Neural crest cell (in vitro differentiated cells): ENCODE measurements at regions not wholly inside any gene's neighbourhood (a gene's known extent, or its start where the extent isn't known, plus 50 kb on each side); places are given as distances from the start of the nearest gene placed in this dataset.

Source experiments
- DNase-seq: peaks from one replicate; pipeline ENCODE4 v3.0.0; 2021; ENCODE audit warnings: low read depth, mixed read lengths, low spot score
- H3K27ac Mint-ChIP-seq: one replicate; pipeline ENCODE4 v1.8.0; 2021; ENCODE audit warnings: mild to moderate bottlenecking, mixed read lengths; ENCODE audit not compliant: unreplicated experiment
- H3K27me3 Mint-ChIP-seq: 2 replicates; pipeline ENCODE4 v1.8.0; 2021; ENCODE audit warnings: low read depth, mild to moderate bottlenecking, mixed read lengths
- H3K36me3 Mint-ChIP-seq: 2 replicates; pipeline ENCODE4 v1.8.0; 2021; ENCODE audit warnings: low read depth, mild to moderate bottlenecking, mixed read lengths
- H3K4me1 Mint-ChIP-seq: 2 replicates; pipeline ENCODE4 v1.8.0; 2021; ENCODE audit warnings: mixed read lengths
- H3K4me3 Mint-ChIP-seq: one replicate; pipeline ENCODE4 v1.8.0; 2021; ENCODE audit warnings: mild to moderate bottlenecking, mixed read lengths
- H3K9me3 Mint-ChIP-seq: 2 replicates; pipeline ENCODE4 v1.8.0; 2021; ENCODE audit warnings: mixed read lengths
- CTCF ChIP-seq: fragments of 200-600 bp; sonication (generic); conservative IDR thresholded peaks from 2 replicates; pipeline ENCODE4 v1.5.0; 2021; ENCODE audit warnings: antibody characterized with exemption, mild to moderate bottlenecking

- TF ChIP-seq CTCF: no peak
- H3K4me3 Mint-ChIP-seq: no peak overlapping the region
- H3K36me3 Mint-ChIP-seq: no peaks in the 10 kb centered on the region
- H3K9me3 Mint-ChIP-seq: peaks cover 4% of the 10 kb centered on the region
- peaks cover 6% of the 10 kb centered on the region for H3K4me1 Mint-ChIP-seq
- H3K27me3 Mint-ChIP-seq: no peaks in the 10 kb centered on the region
- no peak for DNase-seq
- H3K27ac Mint-ChIP-seq: no peak overlapping the region
Measured at GRCh38 chr2:138898855-138899254, 118.7 kb upstream of the NXPH2 start.

GRCh38 chr2:138897274-138897673, 117.1 kb upstream of the NXPH2 start:
- no peaks in the 10 kb centered on the region for H3K27me3 Mint-ChIP-seq
- H3K4me3 Mint-ChIP-seq: no peak overlapping the region
- TF ChIP-seq CTCF: no peak
- peaks cover 6% of the 10 kb centered on the region for H3K4me1 Mint-ChIP-seq
- peaks cover 4% of the 10 kb centered on the region for H3K9me3 Mint-ChIP-seq
- no peaks in the 10 kb centered on the region for H3K36me3 Mint-ChIP-seq
- no peak for DNase-seq
- H3K27ac Mint-ChIP-seq: no peak overlapping the region

- H3K27me3 Mint-ChIP-seq: no peaks in the 10 kb centered on the region
- H3K36me3 Mint-ChIP-seq: no peaks in the 10 kb centered on the region
- peaks cover 14% of the 10 kb centered on the region for H3K9me3 Mint-ChIP-seq
- TF ChIP-seq CTCF: no peak
- H3K27ac Mint-ChIP-seq: no peak overlapping the region
- no peak overlapping the region for H3K4me3 Mint-ChIP-seq
- no peak for DNase-seq
- peaks cover 6% of the 10 kb centered on the region for H3K4me1 Mint-ChIP-seq
Measured at GRCh38 chr2:138893746-138894145, 113.6 kb upstream of the NXPH2 start.

GRCh38 chr2:138881126-138881525, 100.9 kb upstream of the NXPH2 start:
- Mint-ChIP-seq H3K36me3 (no peaks in the 10 kb centered on the region), H3K27ac (no peak overlapping the region), H3K27me3 (no peaks in the 10 kb centered on the region), H3K4me1 (peaks cover 5% of the 10 kb centered on the region), H3K9me3 (no peaks in the 10 kb centered on the region), H3K4me3 (no peak overlapping the region)
- DNase-seq: no peak
- TF ChIP-seq CTCF: no peak

GRCh38 chr2:138879931-138880330, 99.7 kb upstream of the NXPH2 start:
- H3K36me3 Mint-ChIP-seq: no peaks in the 10 kb centered on the region
- no peak overlapping the region for H3K4me3 Mint-ChIP-seq
- TF ChIP-seq CTCF: no peak
- DNase-seq: no peak
- H3K9me3 Mint-ChIP-seq: no peaks in the 10 kb centered on the region
- no peaks in the 10 kb centered on the region for H3K27me3 Mint-ChIP-seq
- peaks cover 5% of the 10 kb centered on the region for H3K4me1 Mint-ChIP-seq
- H3K27ac Mint-ChIP-seq: no peak overlapping the region

- H3K27me3 Mint-ChIP-seq: no peaks in the 10 kb centered on the region
- DNase-seq: no peak
- peaks cover 5% of the 10 kb centered on the region for H3K4me1 Mint-ChIP-seq
- no peak overlapping the region for H3K4me3 Mint-ChIP-seq
- no peaks in the 10 kb centered on the region for H3K36me3 Mint-ChIP-seq
- H3K9me3 Mint-ChIP-seq: no peaks in the 10 kb centered on the region
- H3K27ac Mint-ChIP-seq: no peak overlapping the region
- TF ChIP-seq CTCF: no peak
Measured at GRCh38 chr2:138877421-138877820, 97.2 kb upstream of the NXPH2 start.
